ENCODE measurements at regions not wholly inside any gene's neighbourhood (a gene's known extent, or its start where the extent isn't known, plus 50 kb on each side); places are given as distances from the start of the nearest gene placed in this dataset.

GRCh38 chr21:18987520-18988026, 584.0 kb upstream of the TMPRSS15 start:
- Mint-ChIP-seq H3K27ac (no peak overlapping the region), H3K27me3 (no peaks in the 10 kb centered on the region), H3K4me3 (no peak overlapping the region), H3K36me3 (ENCODE audit: low read depth) (no peaks in the 10 kb centered on the region), H3K9me3 (ENCODE audit: low read depth) (peaks cover 12% of the 10 kb centered on the region), H3K4me1 (no peaks in the 10 kb centered on the region)
- intact Hi-C loops (cut with DNase I, micrococcal nuclease) = no loop called here
- ChIA-PET POLR2A (no interaction called here), CTCF (no interaction called here)
- no peak for ATAC-seq
- DNase-seq = no peak

DNA sequence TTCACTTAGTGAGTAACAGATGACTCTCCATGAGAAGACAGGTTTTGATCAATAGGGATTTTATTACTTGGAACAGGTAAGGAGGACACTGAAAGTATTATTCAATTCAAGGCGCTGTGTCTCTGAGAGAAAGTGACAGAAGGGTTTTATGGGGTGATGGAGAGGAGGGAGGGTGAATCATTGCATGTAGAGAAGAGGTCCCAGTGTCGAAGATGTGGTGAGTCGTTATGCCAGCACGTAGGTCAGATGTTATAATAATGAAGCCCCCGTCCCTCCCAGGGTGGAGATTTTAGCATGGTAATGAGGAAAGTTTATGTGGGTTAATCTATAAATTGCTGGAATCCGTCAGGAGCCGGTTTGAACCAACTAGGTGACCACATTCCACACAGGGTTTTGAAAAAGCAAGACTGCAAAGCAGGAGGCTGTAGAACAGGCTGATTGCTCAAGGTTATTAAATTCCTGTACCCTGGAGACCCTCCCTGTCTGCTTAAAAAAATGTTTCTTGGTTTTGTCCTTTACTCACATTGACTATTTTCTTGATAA, 586.4 kb upstream of the TMPRSS15 start:
- no peak for ATAC-seq
- intact Hi-C loops (cut with DNase I, micrococcal nuclease) = no loop called here
- no peak overlapping the region for H3K4me3 Mint-ChIP-seq
- peaks cover 8% of the 10 kb centered on the region for H3K9me3 Mint-ChIP-seq (ENCODE audit: low read depth)
- CTCF ChIA-PET = no interaction called here
- no peaks in the 10 kb centered on the region for H3K4me1 Mint-ChIP-seq
- no peaks in the 10 kb centered on the region for H3K27me3 Mint-ChIP-seq
- POLR2A ChIA-PET = no interaction called here
- H3K36me3 Mint-ChIP-seq (ENCODE audit: low read depth) = no peaks in the 10 kb centered on the region
- DNase-seq = no peak
- no peak overlapping the region for H3K27ac Mint-ChIP-seq

DNA sequence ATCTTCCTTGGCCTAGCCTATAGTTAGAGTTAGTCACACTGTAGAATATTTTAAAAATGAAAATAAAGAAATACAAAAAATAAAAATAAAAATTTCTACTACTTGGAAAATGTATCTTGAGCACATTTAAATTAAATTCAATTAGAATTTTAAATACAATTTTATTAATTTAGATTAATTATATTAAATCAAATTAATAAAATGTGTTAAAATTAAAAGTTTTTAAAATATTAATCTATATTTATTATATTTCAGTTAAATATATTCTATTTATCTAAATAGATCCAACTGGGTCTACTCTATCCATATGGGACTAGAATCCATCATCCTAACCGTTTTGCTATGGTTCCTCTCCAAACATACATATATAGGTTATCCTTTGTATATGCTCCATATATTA, 588.3 kb upstream of the TMPRSS15 start:
- Mint-ChIP-seq H3K27me3 (no peaks in the 10 kb centered on the region), H3K4me1 (no peaks in the 10 kb centered on the region), H3K27ac (no peak overlapping the region), H3K4me3 (no peak overlapping the region), H3K36me3 (ENCODE audit: low read depth) (no peaks in the 10 kb centered on the region), H3K9me3 (ENCODE audit: low read depth) (peaks cover 8% of the 10 kb centered on the region)
- DNase-seq (no peak), ATAC-seq (no peak)
- ChIA-PET POLR2A (no interaction called here), CTCF (no interaction called here)
- intact Hi-C loops (cut with DNase I, micrococcal nuclease) = no loop called here

DNA sequence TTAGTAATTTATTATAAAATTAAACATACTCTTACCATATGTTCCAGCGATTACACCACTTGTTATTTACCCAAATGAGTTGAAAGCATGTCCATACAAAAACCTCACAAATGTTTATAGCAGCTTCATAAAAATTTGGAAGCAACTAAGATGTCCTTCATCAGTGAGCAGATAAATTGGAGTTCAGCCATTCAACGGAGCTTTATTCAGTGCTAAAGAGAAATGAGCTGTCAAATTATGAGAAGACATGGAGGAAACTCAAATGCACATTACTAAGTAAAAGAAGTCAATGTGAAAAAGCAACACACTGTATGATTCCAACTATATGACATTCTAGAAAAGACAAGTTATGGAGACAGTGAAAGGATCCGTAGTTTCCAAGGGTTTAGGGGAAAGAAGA, 606.7 kb upstream of the TMPRSS15 start:
- H3K36me3 Mint-ChIP-seq (ENCODE audit: low read depth) = no peaks in the 10 kb centered on the region
- peaks cover 4% of the 10 kb centered on the region for H3K9me3 Mint-ChIP-seq (ENCODE audit: low read depth)
- ATAC-seq = no peak
- CTCF ChIA-PET = no interaction called here
- POLR2A ChIA-PET = no interaction called here
- H3K4me3 Mint-ChIP-seq = no peak overlapping the region
- intact Hi-C loops (cut with DNase I, micrococcal nuclease) = no loop called here
- H3K4me1 Mint-ChIP-seq = no peaks in the 10 kb centered on the region
- no peak overlapping the region for H3K27ac Mint-ChIP-seq
- no peaks in the 10 kb centered on the region for H3K27me3 Mint-ChIP-seq
- no peak for DNase-seq

- Mint-ChIP-seq H3K27ac (no peak overlapping the region), H3K27me3 (no peaks in the 10 kb centered on the region), H3K4me1 (no peaks in the 10 kb centered on the region), H3K36me3 (ENCODE audit: low read depth) (no peaks in the 10 kb centered on the region), H3K4me3 (no peak overlapping the region), H3K9me3 (ENCODE audit: low read depth) (peaks cover 4% of the 10 kb centered on the region)
- intact Hi-C loops (cut with DNase I, micrococcal nuclease) = no loop called here
- ChIA-PET POLR2A (no interaction called here), CTCF (interaction anchor here (0.8 kb wide), 1 partner anchor 16 kb away, joined by 3 read pairs; no protein-coding TSS in a partner anchor)
- no peak for DNase-seq
- ATAC-seq = no peak
Measured at GRCh38 chr21:19010996-19011395, 607.4 kb upstream of the TMPRSS15 start.

DNA sequence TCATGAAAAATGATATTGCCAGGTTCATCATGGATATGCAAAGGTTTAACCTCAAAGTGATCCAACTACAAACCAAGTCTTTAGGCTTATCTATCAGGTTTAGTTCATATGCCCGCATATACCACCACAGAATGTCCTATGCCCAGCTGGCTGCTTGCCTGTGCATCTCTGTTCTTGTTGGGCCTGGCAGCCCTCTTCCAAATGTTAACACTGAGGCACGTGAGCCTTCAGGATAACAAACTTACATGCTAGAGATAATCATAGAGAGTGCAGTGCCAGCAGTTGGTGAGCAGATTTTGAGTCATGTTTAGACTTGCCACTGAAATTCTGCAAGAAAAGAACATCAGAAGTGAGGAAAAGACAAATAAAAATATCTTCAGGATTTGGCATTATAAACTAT, 607.9 kb upstream of the TMPRSS15 start:
- peaks cover 4% of the 10 kb centered on the region for H3K9me3 Mint-ChIP-seq (ENCODE audit: low read depth)
- no peak overlapping the region for H3K4me3 Mint-ChIP-seq
- H3K27ac Mint-ChIP-seq = no peak overlapping the region
- H3K4me1 Mint-ChIP-seq = no peaks in the 10 kb centered on the region
- ATAC-seq (no peak), DNase-seq (no peak)
- H3K27me3 Mint-ChIP-seq = no peaks in the 10 kb centered on the region
- CTCF ChIA-PET = interaction anchor here (0.8 kb wide), 1 partner anchor 16 kb away, joined by 3 read pairs; no protein-coding TSS in a partner anchor
- H3K36me3 Mint-ChIP-seq (ENCODE audit: low read depth) = no peaks in the 10 kb centered on the region
- POLR2A ChIA-PET = no interaction called here
- intact Hi-C loops (cut with DNase I, micrococcal nuclease) = no loop called here

DNA sequence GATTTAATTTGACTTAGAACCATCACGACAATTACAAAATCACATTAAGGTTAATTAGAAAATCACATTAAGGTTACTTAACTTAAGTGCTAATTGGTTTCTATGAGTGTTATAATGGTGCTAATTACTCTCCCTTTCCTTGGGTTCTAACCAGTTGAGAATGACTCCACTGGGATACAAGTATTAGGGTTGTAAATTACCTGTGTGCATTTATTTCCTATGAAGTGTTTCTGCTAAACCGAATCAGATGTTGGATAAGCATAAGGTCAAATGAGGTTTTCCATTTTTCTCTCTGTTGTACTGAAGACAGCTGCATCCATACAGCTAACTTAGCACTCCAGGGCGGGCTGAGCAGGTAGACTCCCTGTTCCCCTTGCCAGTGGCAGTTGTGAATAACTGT, 610.3 kb upstream of the TMPRSS15 start:
- DNase-seq (no peak), ATAC-seq (no peak)
- peaks cover 4% of the 10 kb centered on the region for H3K9me3 Mint-ChIP-seq (ENCODE audit: low read depth)
- intact Hi-C loops (cut with DNase I, micrococcal nuclease) = no loop called here
- H3K4me1 Mint-ChIP-seq = no peaks in the 10 kb centered on the region
- ChIA-PET CTCF (no interaction called here), POLR2A (no interaction called here)
- no peak overlapping the region for H3K27ac Mint-ChIP-seq
- no peaks in the 10 kb centered on the region for H3K36me3 Mint-ChIP-seq (ENCODE audit: low read depth)
- no peak overlapping the region for H3K4me3 Mint-ChIP-seq
- no peaks in the 10 kb centered on the region for H3K27me3 Mint-ChIP-seq

- H3K9me3 Mint-ChIP-seq (ENCODE audit: low read depth) = peaks cover 6% of the 10 kb centered on the region
- ChIA-PET POLR2A (no interaction called here), CTCF (no interaction called here)
- H3K27ac Mint-ChIP-seq = no peak overlapping the region
- DNase-seq = no peak
- no peaks in the 10 kb centered on the region for H3K36me3 Mint-ChIP-seq (ENCODE audit: low read depth)
- intact Hi-C loops (cut with DNase I, micrococcal nuclease) = no loop called here
- no peaks in the 10 kb centered on the region for H3K4me1 Mint-ChIP-seq
- no peak overlapping the region for H3K4me3 Mint-ChIP-seq
- no peaks in the 10 kb centered on the region for H3K27me3 Mint-ChIP-seq
- ATAC-seq = no peak
Measured at GRCh38 chr21:19018529-19018928, 614.9 kb upstream of the TMPRSS15 start.

- ChIA-PET CTCF (no interaction called here), POLR2A (no interaction called here)
Measured at GRCh38 chr21:19022978-19023377, 619.4 kb upstream of the TMPRSS15 start.

DNA sequence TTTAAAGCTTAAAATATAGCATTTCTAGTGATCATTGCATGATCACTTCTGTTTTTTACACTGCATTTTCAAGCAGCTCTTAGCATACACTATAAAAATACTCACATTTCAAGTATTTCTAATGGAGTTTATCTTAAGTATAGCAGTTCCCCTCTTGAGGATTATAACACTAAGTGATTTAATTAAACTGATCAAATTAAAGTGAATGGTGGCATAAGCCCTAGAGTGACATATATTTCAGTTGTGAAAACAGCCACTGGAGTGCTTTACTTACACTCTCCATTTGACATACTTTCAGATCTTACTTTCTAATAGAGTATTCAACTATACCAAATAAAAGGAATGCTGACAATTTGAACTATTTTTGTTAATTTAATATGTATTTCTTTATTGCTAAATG, 623.3 kb upstream of the TMPRSS15 start:
- no peak overlapping the region for H3K4me3 Mint-ChIP-seq
- no peak for ATAC-seq
- no peaks in the 10 kb centered on the region for H3K36me3 Mint-ChIP-seq (ENCODE audit: low read depth)
- DNase-seq = no peak
- ChIA-PET CTCF (interaction anchor here (1.4 kb wide), 1 partner anchor 63 kb away, joined by 3 read pairs; no protein-coding TSS in a partner anchor), POLR2A (no interaction called here)
- peaks cover 14% of the 10 kb centered on the region for H3K9me3 Mint-ChIP-seq (ENCODE audit: low read depth)
- intact Hi-C loops (cut with DNase I, micrococcal nuclease) = no loop called here
- no peak overlapping the region for H3K27ac Mint-ChIP-seq
- H3K27me3 Mint-ChIP-seq = no peaks in the 10 kb centered on the region
- H3K4me1 Mint-ChIP-seq = no peaks in the 10 kb centered on the region

More at GRCh38 chr21:19022978-19023377, 619.4 kb upstream of the TMPRSS15 start:
- Mint-ChIP-seq H3K27me3 (no peaks in the 10 kb centered on the region), H3K27ac (no peak overlapping the region), H3K9me3 (ENCODE audit: low read depth) (peaks cover 7% of the 10 kb centered on the region), H3K4me3 (no peak overlapping the region), H3K36me3 (ENCODE audit: low read depth) (no peaks in the 10 kb centered on the region), H3K4me1 (no peaks in the 10 kb centered on the region)
- intact Hi-C loops (cut with DNase I, micrococcal nuclease) = no loop called here
- ATAC-seq (no peak), DNase-seq (no peak)

DNA sequence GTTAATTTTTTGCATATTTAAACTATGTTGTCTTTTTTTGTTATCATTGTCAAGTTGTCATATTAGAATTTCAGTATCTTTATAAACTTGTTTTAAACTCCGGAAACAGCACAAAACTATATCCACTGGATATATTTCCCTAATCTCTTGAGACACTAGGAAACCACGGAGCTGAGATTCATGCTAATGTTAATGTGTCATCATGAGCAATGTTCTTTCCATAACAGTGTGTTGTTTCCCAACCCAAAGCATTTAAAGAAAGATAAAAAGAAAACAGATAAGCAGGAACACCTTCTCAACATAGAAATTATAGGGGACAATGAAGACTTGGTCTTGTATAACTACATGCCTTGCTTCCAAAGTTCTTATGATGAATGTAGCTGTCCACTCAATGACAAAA, 626.2 kb upstream of the TMPRSS15 start:
- no peaks in the 10 kb centered on the region for H3K4me1 Mint-ChIP-seq
- no peak for ATAC-seq
- POLR2A ChIA-PET = no interaction called here
- no peak overlapping the region for H3K4me3 Mint-ChIP-seq
- no peak for DNase-seq
- H3K9me3 Mint-ChIP-seq (ENCODE audit: low read depth) = peaks cover 18% of the 10 kb centered on the region
- intact Hi-C loops (cut with DNase I, micrococcal nuclease) = no loop called here
- CTCF ChIA-PET = interaction anchor here (0.6 kb wide), 1 partner anchor 583 kb away, joined by 3 read pairs; no protein-coding TSS in a partner anchor
- no peak overlapping the region for H3K27ac Mint-ChIP-seq
- H3K27me3 Mint-ChIP-seq = no peaks in the 10 kb centered on the region
- no peaks in the 10 kb centered on the region for H3K36me3 Mint-ChIP-seq (ENCODE audit: low read depth)

DNA sequence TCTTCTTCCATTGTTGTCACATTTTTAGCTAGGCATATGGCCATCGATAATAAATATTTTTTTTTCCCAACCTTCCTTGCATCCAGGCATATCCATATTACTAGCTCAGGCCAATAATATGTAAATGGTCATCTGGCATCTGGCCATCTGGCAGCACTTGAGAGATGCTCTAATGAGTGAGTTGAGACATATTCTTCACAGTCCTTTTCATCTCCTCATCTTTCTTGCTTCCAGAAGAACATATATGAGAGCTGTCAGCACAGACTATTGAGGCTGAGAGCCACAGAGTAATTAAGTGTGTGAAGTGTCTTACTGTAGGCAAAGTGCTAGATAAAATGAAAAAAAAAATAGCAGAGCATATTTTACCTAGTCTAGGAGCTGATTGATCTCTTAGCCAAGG, 628.4 kb upstream of the TMPRSS15 start:
- ChIA-PET CTCF (no interaction called here), POLR2A (no interaction called here)
- Mint-ChIP-seq H3K4me1 (no peaks in the 10 kb centered on the region), H3K27me3 (no peaks in the 10 kb centered on the region), H3K27ac (no peak overlapping the region), H3K36me3 (ENCODE audit: low read depth) (no peaks in the 10 kb centered on the region), H3K4me3 (no peak overlapping the region), H3K9me3 (ENCODE audit: low read depth) (peaks cover 18% of the 10 kb centered on the region)
- ATAC-seq (no peak), DNase-seq (no peak)
- intact Hi-C loops (cut with DNase I, micrococcal nuclease) = no loop called here

DNA sequence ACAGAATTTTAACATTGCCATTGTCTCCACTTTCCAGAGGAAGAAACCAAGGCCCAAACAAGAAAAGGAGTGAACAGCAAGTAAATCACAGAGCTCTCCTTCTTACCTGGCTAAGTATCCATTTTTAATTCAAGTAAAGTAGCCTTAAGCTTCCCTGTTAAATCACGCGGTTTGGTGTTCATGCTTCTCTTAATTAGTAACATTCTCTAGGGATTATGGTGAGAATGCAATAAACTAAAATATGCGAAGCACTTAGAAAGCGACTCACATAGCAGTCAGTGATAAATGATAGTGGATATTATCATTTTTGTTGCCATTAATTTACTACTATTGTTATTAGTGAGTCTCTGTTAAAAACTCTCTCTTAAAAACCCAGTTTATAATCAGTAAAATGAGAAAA, 630.5 kb upstream of the TMPRSS15 start:
- intact Hi-C loops (cut with DNase I, micrococcal nuclease) = no loop called here
- Mint-ChIP-seq H3K4me1 (no peaks in the 10 kb centered on the region), H3K27ac (no peak overlapping the region), H3K27me3 (no peaks in the 10 kb centered on the region), H3K36me3 (ENCODE audit: low read depth) (no peaks in the 10 kb centered on the region), H3K4me3 (no peak overlapping the region), H3K9me3 (ENCODE audit: low read depth) (peaks cover 23% of the 10 kb centered on the region)
- no peak for DNase-seq
- CTCF ChIA-PET = no interaction called here
- ATAC-seq = no peak
- POLR2A ChIA-PET = no interaction called here
